Activated naive CD4-positive, alpha-beta T cell treated with anti-CD3 and anti-CD28 coated beads, Interleukin-2, amount 10 ng/mL, durations not matched to agents 7 days and 5 days (primary cell): ENCODE measurements at regions not wholly inside any gene's neighbourhood (a gene's known extent, or its start where the extent isn't known, plus 50 kb on each side); places are given as distances from the start of the nearest gene placed in this dataset.

ENCODE experiments used
- CTCF ChIA-PET: fragments of 350-600 bp; sonication (Branson Sonifier 250); formaldehyde crosslinking; loops from one replicate; lab custom pipeline; 2021; ENCODE audit warnings: antibody characterized with exemption; lab: Charles Lee
- DNase-seq: peaks from one replicate; pipeline ENCODE4 v3.0.0-alpha.2; 2020
- H3K27ac Mint-ChIP-seq: one replicate; pipeline ENCODE4 v1.8.0; 2021; ENCODE audit warnings: mild to moderate bottlenecking, moderate library complexity, mixed read lengths
- H3K27me3 Mint-ChIP-seq: one replicate; pipeline ENCODE4 v1.8.0; 2021; ENCODE audit warnings: mild to moderate bottlenecking, mixed read lengths
- H3K36me3 Mint-ChIP-seq: one replicate; pipeline ENCODE4 v1.8.0; 2021; ENCODE audit warnings: mixed read lengths
- H3K4me1 Mint-ChIP-seq: one replicate; pipeline ENCODE4 v1.8.0; 2021; ENCODE audit warnings: mixed read lengths
- H3K4me3 Mint-ChIP-seq: one replicate; pipeline ENCODE4 v1.8.0; 2021; ENCODE audit warnings: mild to moderate bottlenecking, moderate library complexity, mixed read lengths
- H3K9me3 Mint-ChIP-seq: one replicate; pipeline ENCODE4 v1.8.0; 2021; ENCODE audit warnings: mixed read lengths

DNA sequence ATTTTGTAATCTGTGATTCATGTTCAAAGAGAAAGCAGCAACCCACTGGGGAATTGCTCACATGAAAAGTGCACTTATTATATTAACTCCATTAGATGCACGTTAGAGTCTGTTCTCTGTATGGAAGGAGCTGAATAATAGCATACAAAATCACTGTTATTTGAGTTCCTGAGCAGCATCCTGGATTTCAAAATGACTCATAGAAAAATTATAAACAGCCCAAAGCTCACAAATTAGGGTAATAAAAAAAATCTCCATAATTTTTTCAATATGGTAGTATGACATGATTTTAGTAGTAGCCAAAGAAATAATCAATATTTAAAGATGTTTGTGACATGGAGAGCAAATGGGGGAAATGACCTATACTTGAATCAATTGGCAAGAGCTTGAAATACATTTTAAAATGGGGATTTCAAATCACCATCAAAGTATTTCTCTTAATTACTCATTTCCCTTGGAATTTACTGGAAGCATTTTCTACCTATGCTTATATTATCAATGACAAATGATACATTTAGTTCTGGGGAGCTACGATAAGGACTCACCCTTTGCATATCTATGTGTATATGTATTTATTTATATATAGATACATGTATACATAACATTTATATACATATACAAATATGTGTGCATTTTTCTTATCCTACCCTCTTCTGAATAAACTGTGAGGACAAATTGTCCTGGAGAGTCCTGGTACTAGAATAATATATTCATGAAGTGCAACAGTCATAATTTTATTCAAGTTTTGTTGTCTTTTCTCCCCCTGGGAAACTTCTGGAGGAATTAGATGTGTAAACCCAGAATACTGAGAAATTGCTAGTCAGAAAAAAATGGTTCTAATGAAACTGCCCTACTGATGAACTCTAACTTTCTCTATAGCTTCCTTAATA, 116.3 kb downstream of the RPL22L1 start:
- no peaks in the 10 kb centered on the region for H3K4me1 Mint-ChIP-seq
- CTCF ChIA-PET: interaction anchor here (0.5 to 1.0 kb wide), 2 partner anchors 214 to 340 kb away, joined by 3 to 4 read pairs; no protein-coding TSS in a partner anchor
- no peak for DNase-seq
- no peaks in the 10 kb centered on the region for H3K9me3 Mint-ChIP-seq
- H3K27me3 Mint-ChIP-seq: peaks cover 8% of the 10 kb centered on the region
- H3K36me3 Mint-ChIP-seq: no peaks in the 10 kb centered on the region
- H3K4me3 Mint-ChIP-seq: no peak overlapping the region
- H3K27ac Mint-ChIP-seq: no peak overlapping the region

DNA sequence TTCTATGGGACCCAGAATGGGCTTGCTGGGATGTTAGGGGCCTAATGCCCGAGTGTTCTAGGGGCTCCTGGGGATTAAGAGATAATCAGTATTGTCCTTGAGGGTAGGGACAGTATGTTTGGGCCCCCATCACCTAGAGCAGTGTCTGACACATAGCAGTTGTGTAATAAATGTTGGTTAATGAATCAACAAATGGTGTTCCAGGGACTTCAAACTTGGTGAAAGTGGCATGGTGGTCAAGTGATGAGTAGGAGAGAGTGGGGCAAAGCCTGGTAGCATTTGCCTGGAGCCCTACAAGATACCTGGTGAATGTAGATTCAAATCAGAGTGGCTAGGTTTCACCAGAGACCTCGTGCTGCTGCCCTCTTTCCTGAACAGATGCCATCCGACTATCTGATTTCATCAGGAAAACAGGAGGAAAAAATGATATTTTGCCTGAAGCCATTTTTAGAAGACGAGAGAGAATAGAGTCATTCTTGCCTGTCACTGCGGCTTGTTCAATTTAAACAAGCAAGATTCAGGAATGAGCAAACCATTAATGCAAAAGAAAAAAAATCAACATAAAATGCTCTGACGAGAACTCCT, 117.3 kb downstream of the RPL22L1 start:
- CTCF ChIA-PET: interaction anchor here (1.0 kb wide), 1 partner anchor 339 kb away, joined by 3 read pairs; no protein-coding TSS in a partner anchor
- Mint-ChIP-seq H3K9me3 (no peaks in the 10 kb centered on the region), H3K4me1 (no peaks in the 10 kb centered on the region), H3K27me3 (peaks cover 8% of the 10 kb centered on the region), H3K27ac (no peak overlapping the region), H3K4me3 (no peak overlapping the region), H3K36me3 (no peaks in the 10 kb centered on the region)
- DNase-seq: no peak

GRCh38 chr3:170751899-170752293, 118.1 kb downstream of the RPL22L1 start:
- CTCF ChIA-PET: no interaction called here
- H3K27ac Mint-ChIP-seq: no peak overlapping the region
- H3K27me3 Mint-ChIP-seq: peaks cover 12% of the 10 kb centered on the region
- no peaks in the 10 kb centered on the region for H3K4me1 Mint-ChIP-seq
- no peak for DNase-seq
- no peaks in the 10 kb centered on the region for H3K36me3 Mint-ChIP-seq
- H3K4me3 Mint-ChIP-seq: no peak overlapping the region
- no peaks in the 10 kb centered on the region for H3K9me3 Mint-ChIP-seq

DNA sequence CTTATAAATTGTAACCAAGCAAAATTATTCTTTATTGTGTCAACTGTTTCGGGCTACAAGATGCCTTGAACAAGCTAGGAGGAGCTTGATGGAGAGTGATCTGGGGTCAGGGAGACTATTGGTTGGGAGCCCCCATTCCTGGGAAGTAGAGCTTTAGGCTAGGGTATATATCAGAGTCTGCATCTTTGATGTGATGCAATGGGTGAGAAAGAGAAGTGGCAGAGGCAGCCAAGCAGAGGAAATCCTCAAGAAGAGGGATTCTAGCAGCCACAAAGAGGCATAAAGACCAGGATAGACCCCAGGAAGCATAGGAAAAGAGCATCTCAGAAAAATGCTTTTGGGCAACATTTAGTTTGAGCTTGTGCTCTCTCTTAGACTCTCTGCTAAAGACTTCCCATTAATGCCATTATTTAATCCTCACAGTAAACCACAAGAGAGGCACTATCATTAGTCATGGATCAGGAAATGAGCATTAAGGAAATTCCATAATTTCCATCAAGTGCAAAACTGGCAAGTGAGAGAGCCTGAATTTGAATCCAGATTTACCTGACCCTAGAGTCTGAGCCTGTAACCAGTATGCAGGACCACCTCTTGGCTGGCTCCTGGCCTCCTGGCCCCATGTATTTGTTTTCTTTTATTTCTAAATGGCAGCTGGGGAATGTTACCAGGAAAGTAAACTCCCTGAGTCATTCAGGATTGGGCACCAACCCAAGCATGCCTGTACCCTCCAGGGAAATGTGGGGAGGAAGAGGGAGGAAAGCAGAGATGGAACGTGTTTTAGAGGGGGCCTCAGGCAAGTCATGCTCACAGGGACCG, 118.7 kb downstream of the RPL22L1 start:
- Mint-ChIP-seq H3K4me3 (no peak overlapping the region), H3K27ac (no peak overlapping the region)
- CTCF ChIA-PET: interaction anchor here (1.2 kb wide), 1 partner anchor 9 kb away, joined by 3 read pairs; no protein-coding TSS in a partner anchor

DNA sequence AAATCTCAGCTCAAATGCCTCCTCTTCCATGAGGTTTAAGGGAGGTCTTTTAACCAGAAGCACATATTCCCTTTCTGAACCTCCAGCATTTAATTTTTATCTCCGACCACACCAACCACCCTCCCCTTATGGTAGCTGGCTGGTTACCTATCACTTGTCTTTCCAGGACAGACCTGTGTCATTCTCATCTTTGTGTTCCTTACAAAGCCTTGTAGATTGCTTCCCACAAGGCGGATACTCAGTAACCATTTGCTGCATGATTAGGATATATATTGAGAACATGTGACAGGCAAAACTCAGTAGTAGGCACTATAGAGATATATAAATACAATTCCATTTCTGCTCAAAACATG, 119.5 kb downstream of the RPL22L1 start:
- H3K27ac Mint-ChIP-seq: no peak overlapping the region
- no peak for DNase-seq
- H3K36me3 Mint-ChIP-seq: no peaks in the 10 kb centered on the region
- CTCF ChIA-PET: interaction anchor here (1.2 kb wide), 1 partner anchor 9 kb away, joined by 3 read pairs; no protein-coding TSS in a partner anchor
- peaks cover 13% of the 10 kb centered on the region for H3K27me3 Mint-ChIP-seq
- no peak overlapping the region for H3K4me3 Mint-ChIP-seq
- no peaks in the 10 kb centered on the region for H3K4me1 Mint-ChIP-seq
- H3K9me3 Mint-ChIP-seq: no peaks in the 10 kb centered on the region

More for the DNA sequence above, 118.7 kb downstream of the RPL22L1 start:
- no peak for DNase-seq
- peaks cover 13% of the 10 kb centered on the region for H3K27me3 Mint-ChIP-seq
- no peaks in the 10 kb centered on the region for H3K36me3 Mint-ChIP-seq
- H3K9me3 Mint-ChIP-seq: no peaks in the 10 kb centered on the region
- H3K4me1 Mint-ChIP-seq: no peaks in the 10 kb centered on the region

DNA sequence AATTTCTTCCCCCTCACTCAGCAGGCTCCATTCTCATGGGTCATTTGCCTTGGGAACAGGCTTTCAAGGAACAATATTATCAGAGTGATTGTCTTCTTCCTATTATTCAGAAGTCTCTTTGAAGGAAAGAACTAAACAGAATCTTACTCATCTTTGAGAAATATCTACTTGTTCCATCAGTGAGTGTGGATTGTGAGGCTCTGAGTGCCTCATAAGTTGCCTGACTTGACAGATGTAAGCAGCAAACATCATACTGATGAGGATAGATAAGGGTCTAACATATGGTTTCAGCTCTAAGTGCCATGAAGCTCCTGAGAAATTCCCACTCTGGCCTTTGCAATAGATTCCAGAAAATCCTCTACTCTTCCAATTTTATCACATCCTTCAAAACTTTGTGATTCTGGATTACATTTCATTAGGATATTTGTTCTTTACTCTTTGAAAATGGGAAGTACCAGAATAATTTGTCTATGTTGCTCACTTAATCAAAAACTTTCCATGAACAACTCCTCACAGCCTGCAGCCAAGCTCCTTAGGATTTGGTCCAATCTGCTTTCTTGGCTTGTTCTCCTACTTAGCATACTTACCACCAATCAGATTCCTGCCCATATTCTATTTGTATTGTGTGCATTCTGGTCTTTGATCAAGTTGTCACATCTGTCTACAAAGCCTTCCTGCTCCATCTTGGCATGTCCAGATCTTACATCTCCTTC, 120.1 kb downstream of the RPL22L1 start:
- Mint-ChIP-seq H3K4me3 (no peak overlapping the region), H3K36me3 (no peaks in the 10 kb centered on the region), H3K9me3 (no peaks in the 10 kb centered on the region), H3K27me3 (peaks cover 13% of the 10 kb centered on the region), H3K4me1 (no peaks in the 10 kb centered on the region), H3K27ac (no peak overlapping the region)
- no peak for DNase-seq
- CTCF ChIA-PET: no interaction called here

DNA sequence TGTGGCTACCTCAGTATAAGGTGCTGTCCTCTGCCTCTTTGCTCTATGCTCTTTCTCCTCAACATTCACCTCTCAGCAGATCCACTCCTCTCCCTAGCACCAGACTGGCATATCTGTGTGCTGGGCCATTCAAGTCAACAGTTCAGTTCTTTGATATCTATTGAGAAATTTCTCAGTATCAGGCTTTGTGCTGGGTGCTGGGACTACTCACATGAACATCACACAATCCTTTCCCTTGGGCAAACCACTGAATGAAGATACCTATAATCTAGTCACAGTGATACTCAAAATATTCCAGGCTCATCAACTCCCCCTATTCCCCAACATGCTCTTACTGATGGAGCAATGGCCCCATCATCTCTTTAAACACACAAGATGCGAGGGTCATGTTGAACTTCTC, 120.8 kb downstream of the RPL22L1 start:
- peaks cover 13% of the 10 kb centered on the region for H3K27me3 Mint-ChIP-seq
- H3K9me3 Mint-ChIP-seq: no peaks in the 10 kb centered on the region
- H3K4me3 Mint-ChIP-seq: no peak overlapping the region
- H3K4me1 Mint-ChIP-seq: no peaks in the 10 kb centered on the region
- CTCF ChIA-PET: no interaction called here
- no peak for DNase-seq
- no peak overlapping the region for H3K27ac Mint-ChIP-seq
- no peaks in the 10 kb centered on the region for H3K36me3 Mint-ChIP-seq

GRCh38 chr3:170746175-170746942, 123.6 kb downstream of the RPL22L1 start:
- CTCF ChIA-PET: no interaction called here
- H3K27me3 Mint-ChIP-seq: peaks cover 13% of the 10 kb centered on the region
- no peak for DNase-seq
- H3K36me3 Mint-ChIP-seq: no peaks in the 10 kb centered on the region
- H3K27ac Mint-ChIP-seq: no peak overlapping the region
- H3K4me1 Mint-ChIP-seq: no peaks in the 10 kb centered on the region
- H3K9me3 Mint-ChIP-seq: no peaks in the 10 kb centered on the region
- no peak overlapping the region for H3K4me3 Mint-ChIP-seq

- CTCF ChIA-PET: no interaction called here
- H3K36me3 Mint-ChIP-seq: no peaks in the 10 kb centered on the region
- H3K4me1 Mint-ChIP-seq: no peaks in the 10 kb centered on the region
- no peak overlapping the region for H3K4me3 Mint-ChIP-seq
- no peak for DNase-seq
- H3K27me3 Mint-ChIP-seq: peaks cover 20% of the 10 kb centered on the region
- H3K27ac Mint-ChIP-seq: no peak overlapping the region
- no peaks in the 10 kb centered on the region for H3K9me3 Mint-ChIP-seq
Measured at GRCh38 chr3:170745211-170745718, 124.7 kb downstream of the RPL22L1 start.

DNA sequence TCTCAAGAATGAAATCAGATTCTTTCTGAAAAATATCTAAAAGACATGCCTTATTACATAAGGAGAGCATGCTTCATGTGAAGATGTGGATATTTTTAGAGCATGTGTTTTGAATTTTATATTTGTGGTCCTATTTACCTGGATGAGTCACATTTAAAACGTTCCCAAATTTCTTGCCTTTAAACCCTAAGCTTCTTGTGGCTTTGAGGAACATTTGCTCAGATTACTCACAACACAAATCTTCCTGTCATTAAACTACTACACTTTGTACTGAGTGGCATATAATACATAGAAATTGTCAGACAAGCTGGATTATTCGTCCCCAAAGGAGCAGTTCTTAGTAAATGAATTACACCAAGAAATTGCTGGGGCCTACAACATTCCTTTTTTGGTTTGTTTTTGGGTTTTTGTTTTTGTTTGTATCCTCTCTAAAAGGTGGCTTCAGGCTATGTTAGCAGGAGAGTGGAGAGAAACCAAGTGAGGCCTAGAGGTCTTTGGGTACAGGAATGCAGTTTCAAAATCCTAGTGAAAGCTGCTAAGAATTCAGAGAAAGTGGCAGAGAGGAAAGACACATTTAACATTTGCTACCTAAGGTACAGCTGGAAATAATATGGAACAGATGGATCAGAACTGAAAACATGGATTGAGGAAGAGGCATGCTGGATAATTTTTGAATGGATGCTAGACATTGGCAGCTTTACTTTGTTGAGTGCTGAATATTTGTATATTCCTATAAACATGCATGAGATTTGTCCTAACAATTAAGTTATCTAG, 128.1 kb downstream of the RPL22L1 start:
- no peak for DNase-seq
- Mint-ChIP-seq H3K27me3 (peaks cover 9% of the 10 kb centered on the region), H3K36me3 (no peaks in the 10 kb centered on the region), H3K27ac (no peak overlapping the region), H3K9me3 (no peaks in the 10 kb centered on the region), H3K4me3 (no peak overlapping the region), H3K4me1 (no peaks in the 10 kb centered on the region)
- CTCF ChIA-PET: no interaction called here

DNA sequence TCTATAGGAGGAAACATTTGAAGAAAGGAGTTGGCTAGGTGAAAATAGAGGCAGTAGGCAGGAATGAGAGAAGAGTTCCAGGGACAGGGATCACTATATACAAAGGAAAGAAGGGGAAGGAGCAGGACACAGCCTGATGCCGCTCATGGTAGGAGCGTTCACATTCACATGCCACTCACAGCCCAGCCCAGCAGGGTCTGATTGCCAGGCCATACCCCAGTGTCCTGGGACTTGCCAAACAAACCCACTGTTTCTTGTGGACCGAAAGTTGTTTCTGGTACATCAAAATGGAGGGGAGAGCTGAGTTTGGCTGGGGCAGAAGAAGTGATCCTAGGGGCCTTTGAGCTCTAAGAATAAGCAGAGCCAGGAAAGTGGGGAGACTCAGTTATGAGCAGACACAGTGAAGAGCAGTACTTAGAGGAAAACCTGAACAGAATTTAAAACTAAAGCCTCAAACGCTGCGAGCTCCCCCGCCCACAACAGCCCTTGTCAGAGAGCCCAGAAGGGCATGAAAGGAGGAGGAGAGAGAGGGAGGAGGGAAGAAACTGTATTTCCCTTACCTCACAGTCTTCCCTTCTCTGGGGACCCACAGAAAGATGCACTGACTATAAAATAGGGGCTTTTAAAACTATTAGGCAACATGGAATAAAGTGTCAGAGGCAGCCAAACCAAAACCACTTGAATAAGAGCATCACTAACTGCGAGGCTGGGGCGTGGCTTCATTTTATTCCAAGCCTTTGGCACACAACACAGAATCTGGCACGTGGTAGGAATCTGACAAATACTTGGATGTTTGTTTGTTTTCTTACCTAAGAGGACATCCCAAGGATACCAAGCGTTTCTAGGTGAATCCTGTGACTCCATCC, 129.0 kb downstream of the RPL22L1 start:
- Mint-ChIP-seq H3K27me3 (peaks cover 8% of the 10 kb centered on the region), H3K9me3 (no peaks in the 10 kb centered on the region), H3K4me1 (no peaks in the 10 kb centered on the region), H3K4me3 (no peak overlapping the region), H3K36me3 (no peaks in the 10 kb centered on the region), H3K27ac (no peak overlapping the region)
- DNase-seq: no peak
- CTCF ChIA-PET: no interaction called here

DNA sequence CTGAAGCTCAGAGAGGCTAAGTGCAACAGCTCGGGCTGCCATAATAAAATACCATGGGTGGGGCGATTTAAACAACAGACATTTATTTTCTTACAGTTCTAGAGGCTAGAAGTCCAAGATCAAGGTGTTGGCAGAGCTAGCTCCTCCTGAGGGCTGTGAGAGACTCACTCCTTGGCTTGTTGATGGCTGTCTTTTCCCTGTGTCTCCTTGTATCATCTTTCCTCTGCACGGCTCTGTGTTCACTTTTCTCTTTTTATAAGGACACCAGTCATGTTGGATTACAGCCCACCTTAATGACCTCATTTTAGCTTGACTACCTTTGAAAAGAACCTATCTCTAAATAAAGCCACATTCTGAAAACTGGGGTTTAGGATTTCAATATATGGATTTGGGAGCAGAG, 129.7 kb downstream of the RPL22L1 start:
- no peak overlapping the region for H3K27ac Mint-ChIP-seq
- H3K4me3 Mint-ChIP-seq: no peak overlapping the region
- CTCF ChIA-PET: no interaction called here
- H3K4me1 Mint-ChIP-seq: no peaks in the 10 kb centered on the region
- no peaks in the 10 kb centered on the region for H3K9me3 Mint-ChIP-seq
- DNase-seq: no peak
- peaks cover 8% of the 10 kb centered on the region for H3K27me3 Mint-ChIP-seq
- H3K36me3 Mint-ChIP-seq: no peaks in the 10 kb centered on the region
